Stimulated activated CD4-positive, alpha-beta T cell treated with anti-CD3 and anti-CD28 coated beads, Interleukin-15, amount 100 ng/mL, for 24 hours (primary cell): ENCODE measurements at regions not wholly inside any gene's neighbourhood (a gene's known extent, or its start where the extent isn't known, plus 50 kb on each side); places are given as distances from the start of the nearest gene placed in this dataset.
"Not testable (repeated sequence)": the region's sequence is repeated elsewhere in the genome, so short reads cannot be mapped to it uniquely, and the experiment has no call there.

Experiments
- DNase-seq: peaks from one replicate; pipeline ENCODE4 v3.0.0-alpha.2; 2020

- no peak for DNase-seq
These were observed 547.1 kb downstream of the RAB38 start for GRCh38 chr11:87628026-87628580.

- DNase-seq: not testable (repeated sequence)
These were observed 551.5 kb downstream of the RAB38 start for GRCh38 chr11:87623531-87624365.

DNA sequence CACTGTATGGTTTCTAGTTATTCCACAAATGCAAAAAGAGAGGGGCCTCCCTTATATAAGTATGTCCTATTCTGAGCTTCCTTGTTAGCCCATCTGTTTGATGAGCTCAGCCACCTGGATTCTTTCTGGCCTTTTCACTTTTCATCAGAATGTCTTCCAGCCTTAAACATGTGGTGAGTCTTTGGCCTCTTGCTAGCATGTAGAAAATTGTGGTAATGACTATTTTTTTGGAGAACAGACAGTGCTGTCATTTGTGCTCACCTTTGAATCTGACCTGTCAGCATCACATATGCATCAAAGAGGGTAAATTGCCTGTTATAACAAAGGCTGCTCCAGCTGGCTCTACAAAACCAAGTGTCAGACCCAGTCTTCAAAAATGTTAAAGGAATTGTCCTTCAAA, 558.7 kb downstream of the RAB38 start:
- DNase-seq: no peak

GRCh38 chr11:87604350-87604749, 566.6 kb downstream of the TMEM135 start:
- DNase-seq: no peak

DNA sequence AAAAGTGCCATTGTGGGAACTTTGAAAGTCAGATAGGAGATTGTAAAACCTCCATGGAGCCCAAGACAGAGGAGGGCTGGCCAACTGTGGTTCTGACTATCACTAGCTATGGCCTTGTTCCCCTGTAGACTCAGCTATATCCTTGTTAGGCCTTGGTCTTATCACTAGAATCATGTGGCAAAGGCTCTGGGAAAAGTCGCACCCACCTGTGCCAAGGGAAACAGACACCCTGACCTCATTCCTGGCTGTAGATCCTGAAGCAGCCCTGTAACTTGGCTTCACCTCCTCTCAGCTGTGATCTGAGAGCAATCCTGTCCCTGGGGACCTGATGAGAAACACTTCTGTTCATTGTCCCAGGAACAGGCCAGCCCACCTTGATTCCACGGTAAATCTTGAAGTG, 566.2 kb downstream of the TMEM135 start:
- DNase-seq: no peak

- no peak for DNase-seq
These were observed 565.0 kb downstream of the TMEM135 start for GRCh38 chr11:87602776-87603175.

GRCh38 chr11:87600938-87601337, 563.2 kb downstream of the TMEM135 start:
- DNase-seq: no peak

DNA sequence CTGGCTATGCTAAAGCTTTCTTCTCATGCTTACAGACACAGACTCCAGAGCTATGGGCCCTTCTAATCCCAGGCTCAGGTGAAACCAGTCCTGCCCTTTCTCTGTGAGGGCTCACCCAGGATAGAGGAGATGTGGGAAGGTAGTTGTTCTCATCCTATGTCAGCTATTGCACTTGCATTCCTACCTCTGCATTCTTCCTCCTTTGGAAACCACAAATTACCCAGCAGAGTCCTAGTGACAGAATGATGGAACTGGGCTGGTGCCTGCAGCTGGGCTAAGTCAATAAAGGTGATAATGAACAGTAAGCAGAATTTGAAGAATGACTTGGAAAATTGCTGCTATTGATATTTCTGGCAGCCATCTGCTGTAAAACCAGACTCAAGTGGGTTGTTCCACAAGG, 560.0 kb downstream of the TMEM135 start:
- no peak for DNase-seq

GRCh38 chr11:87596176-87596575, 558.4 kb downstream of the TMEM135 start:
- no peak for DNase-seq

GRCh38 chr11:87589082-87589481, 551.3 kb downstream of the TMEM135 start:
- DNase-seq: no peak

DNA sequence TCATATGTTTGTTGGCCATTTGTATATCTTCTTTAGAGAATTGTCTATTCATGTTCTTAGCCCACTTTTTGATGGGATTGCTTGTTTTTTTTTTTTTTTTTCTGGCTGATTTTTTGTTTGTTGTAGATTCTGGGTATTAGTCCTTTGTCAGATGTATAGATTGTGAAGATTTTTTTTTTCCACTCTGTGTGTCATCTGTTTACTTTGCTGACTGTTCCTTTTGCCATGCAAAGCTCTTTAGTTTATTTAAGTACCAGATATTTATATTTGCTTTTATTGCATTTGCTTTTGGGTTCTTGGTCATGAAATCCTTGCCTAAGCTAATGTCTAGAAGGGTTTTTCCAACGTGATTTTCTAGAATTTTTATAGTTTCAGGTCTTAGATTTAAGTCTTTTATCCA, 547.9 kb downstream of the TMEM135 start:
- DNase-seq: not testable (repeated sequence)

GRCh38 chr11:87583931-87584330, 546.2 kb downstream of the TMEM135 start:
- no peak for DNase-seq

- DNase-seq: no peak
These were observed 537.4 kb downstream of the TMEM135 start for GRCh38 chr11:87575088-87575487.

DNA sequence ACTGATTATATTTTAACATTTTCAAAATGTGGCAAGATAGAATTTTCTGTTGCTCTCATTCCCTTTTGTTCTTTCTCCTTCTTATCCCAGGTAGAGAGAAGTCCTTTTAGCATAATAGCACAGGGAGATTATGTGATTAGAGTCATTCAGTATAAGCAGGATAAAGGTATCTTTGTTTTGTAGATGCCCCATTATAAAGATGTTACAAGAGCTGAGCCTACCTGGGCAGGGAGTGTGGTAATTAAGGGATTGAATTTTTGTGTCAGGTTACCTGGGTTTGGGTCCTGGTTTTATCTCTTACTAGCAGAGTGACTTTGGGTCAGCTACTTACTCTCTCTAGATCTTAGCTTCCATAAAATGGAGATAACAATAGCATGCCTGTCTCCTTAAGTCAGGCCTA, 536.5 kb downstream of the TMEM135 start:
- DNase-seq: no peak

GRCh38 chr11:87573708-87574107, 536.0 kb downstream of the TMEM135 start:
- no peak for DNase-seq

DNA sequence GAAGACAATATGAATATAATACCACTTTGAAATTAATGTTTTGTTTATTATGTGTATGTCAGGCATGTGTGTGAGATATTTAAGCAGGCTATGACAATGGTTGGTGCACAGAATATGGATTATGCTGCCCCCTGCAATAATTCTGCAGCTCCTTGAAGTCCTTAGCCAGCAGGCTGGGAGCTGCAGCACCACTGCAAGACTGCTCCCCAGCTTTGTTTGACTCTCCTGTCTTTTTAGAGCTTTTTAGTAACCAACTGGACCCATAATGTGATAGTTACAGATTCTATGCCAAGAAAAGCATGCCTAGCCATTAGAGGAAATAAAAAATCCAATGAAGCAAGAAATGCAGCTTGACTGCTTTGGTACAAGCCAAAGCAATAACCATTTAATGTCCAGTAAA, 535.1 kb downstream of the TMEM135 start:
- no peak for DNase-seq

DNA sequence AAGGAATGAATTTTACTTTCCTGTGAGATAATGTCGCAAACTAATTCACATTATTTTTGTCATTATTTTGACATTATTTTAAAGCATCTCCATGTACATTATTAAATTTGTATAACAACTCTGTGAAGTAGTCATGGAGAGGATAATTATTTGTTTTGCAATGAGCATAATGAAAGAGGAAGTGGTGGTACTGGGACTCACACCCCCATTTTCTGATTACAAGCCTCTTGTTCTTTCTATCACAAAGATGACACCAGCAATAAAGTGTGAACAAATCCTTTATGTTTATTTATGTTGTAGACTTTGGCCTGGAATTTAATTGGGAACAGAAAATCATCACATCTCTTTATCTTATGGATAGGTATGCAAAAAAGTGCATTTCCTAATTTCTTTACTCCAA, 522.6 kb downstream of the TMEM135 start:
- DNase-seq: no peak

- not testable (repeated sequence) for DNase-seq
These were observed 522.1 kb downstream of the TMEM135 start for GRCh38 chr11:87559852-87560251.

DNA sequence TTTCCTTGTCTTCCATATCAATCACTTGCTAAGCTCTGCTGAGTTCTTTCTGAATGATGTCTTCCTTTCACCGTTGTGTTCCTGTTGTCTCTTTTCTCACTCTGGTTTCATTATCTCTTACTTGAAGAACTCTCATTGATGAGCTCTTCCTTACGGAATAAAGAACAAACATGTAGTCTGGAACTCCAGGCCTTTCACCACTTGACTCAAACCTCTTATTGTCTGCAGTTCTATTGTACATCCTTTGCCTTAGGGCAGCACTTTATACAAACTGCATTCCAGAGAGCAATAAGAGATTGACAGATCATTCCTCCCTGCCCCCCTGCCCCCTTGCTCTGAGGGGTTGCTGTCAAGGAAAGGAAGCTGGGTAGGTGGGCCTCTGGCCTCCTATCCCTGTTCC, 517.4 kb downstream of the TMEM135 start:
- DNase-seq: no peak

GRCh38 chr11:87548797-87549196, 511.1 kb downstream of the TMEM135 start:
- DNase-seq: no peak

GRCh38 chr11:87545858-87546257, 508.1 kb downstream of the TMEM135 start:
- DNase-seq: no peak

DNA sequence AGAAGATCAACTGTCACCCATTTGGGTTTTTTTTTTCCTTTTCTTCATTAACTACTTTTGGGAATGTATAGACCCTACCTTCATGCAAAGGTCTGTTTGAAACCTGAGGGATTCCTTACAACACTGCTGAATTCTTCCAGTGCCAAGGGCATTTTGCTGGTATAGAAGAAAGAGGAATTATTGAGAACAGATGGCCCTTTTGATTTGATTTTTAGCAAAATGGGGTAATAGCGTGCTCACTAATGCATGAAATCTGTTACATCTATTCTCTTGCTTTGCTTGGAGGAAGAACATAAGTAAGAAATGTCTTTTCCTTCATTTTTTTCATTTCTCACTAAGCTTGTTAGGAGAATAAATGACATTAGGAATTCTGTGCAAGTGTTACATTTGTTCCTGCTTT, 501.9 kb downstream of the TMEM135 start:
- no peak for DNase-seq

DNA sequence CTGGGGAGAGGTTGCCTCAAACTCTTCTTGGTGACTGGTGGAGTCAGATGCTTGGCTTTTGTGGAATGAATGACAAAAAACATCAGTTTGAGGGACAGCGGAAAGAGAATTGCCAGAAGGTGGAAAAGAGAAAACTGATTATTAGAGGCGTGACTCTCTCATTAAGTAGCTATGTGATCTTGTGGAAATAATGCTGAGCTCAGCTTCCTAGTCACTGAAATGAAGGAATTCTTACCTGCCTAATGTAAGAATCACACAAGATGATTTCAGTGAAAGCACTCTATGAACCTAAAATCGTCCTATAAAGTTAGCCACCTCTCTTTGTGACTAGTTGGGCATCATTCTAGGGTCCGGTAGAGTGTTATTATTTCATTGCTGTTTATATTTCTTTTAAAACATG, 498.8 kb downstream of the TMEM135 start:
- no peak for DNase-seq

DNA sequence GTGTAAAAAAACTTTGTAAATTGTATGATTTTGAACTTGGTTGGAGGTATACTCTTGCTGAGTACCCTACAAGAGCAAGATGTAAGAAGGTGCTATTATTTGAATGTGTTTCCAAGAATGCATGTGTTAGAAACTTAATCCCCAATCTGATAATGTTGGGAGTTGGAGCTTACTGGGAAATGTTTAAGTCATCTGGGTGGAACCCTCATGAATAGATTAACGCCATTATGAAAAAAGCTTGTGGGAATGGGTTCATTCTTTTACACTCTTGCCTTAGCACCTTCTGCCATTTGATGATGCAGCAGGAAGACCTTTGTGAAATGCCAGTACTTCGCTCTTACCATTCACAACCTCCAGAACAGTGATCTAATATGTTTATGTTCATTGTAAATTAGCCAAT, 498.3 kb downstream of the TMEM135 start:
- DNase-seq: no peak

- no peak for DNase-seq
These were observed 497.8 kb downstream of the TMEM135 start for GRCh38 chr11:87535513-87535912.
